AG09309 (cell line): ENCODE measurements at regions not wholly inside any gene's neighbourhood (a gene's known extent, or its start where the extent isn't known, plus 50 kb on each side); places are given as distances from the start of the nearest gene placed in this dataset.

Experiments used
- DNase-seq: peaks from one replicate; pipeline ENCODE4 v3.0.0-alpha.2; 2010; ENCODE audit warnings: low read depth
- H3K4me3 ChIP-seq: 2 replicates; pipeline ENCODE4 v1.5.1; 2011; ENCODE audit warnings: mild to moderate bottlenecking, low read depth, low read length, moderate library complexity; ENCODE audit not compliant: control insufficient read depth
- TF ChIP-seq, protein P1 (sequence below): IDR thresholded peaks from 2 replicates; pipeline ENCODE4 v1.5.1; 2011; ENCODE audit warnings: mild to moderate bottlenecking, low read depth, low read length, inconsistent platforms; ENCODE audit not compliant: insufficient read depth, control insufficient read depth; ENCODE audit errors: missing control alignments

- no peak overlapping the region for H3K4me3 ChIP-seq
- TF ChIP-seq, protein P1, sequence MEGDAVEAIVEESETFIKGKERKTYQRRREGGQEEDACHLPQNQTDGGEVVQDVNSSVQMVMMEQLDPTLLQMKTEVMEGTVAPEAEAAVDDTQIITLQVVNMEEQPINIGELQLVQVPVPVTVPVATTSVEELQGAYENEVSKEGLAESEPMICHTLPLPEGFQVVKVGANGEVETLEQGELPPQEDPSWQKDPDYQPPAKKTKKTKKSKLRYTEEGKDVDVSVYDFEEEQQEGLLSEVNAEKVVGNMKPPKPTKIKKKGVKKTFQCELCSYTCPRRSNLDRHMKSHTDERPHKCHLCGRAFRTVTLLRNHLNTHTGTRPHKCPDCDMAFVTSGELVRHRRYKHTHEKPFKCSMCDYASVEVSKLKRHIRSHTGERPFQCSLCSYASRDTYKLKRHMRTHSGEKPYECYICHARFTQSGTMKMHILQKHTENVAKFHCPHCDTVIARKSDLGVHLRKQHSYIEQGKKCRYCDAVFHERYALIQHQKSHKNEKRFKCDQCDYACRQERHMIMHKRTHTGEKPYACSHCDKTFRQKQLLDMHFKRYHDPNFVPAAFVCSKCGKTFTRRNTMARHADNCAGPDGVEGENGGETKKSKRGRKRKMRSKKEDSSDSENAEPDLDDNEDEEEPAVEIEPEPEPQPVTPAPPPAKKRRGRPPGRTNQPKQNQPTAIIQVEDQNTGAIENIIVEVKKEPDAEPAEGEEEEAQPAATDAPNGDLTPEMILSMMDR: no peak
- DNase-seq: no peak
Measured at GRCh38 chr4:171676555-171677215, 136.5 kb upstream of the GALNTL6 start.

DNA sequence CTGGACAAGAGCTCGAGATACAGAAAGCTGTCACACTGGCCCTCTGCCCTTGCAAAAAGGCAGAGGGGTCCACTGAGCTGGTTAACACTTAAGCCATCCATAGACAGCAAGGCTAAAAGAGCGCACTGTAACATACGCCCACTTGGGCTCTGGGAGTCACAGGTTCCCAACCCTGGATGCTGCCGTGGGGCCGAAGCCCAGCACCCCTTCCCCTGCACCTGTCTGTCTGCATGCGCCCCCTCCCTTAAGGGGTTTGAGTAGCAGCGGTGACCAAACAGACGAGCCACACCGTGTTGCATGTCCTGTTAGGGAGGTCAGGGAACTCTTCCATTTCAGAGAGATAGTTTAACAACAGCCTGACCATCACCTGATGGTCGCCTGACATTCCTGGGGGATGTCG, 138.4 kb upstream of the GALNTL6 start:
- TF ChIP-seq, protein P1: no peak
- H3K4me3 ChIP-seq: no peak overlapping the region
- DNase-seq: no peak

- H3K4me3 ChIP-seq: no peak overlapping the region
- TF ChIP-seq, protein P1: no peak
- no peak for DNase-seq
Measured at GRCh38 chr4:171668403-171668802, 144.8 kb upstream of the GALNTL6 start.

GRCh38 chr4:171667906-171668305, 145.3 kb upstream of the GALNTL6 start:
- H3K4me3 ChIP-seq: no peak overlapping the region
- no peak for DNase-seq
- TF ChIP-seq, protein P1: no peak

- TF ChIP-seq, protein P1: no peak
- no peak overlapping the region for H3K4me3 ChIP-seq
- no peak for DNase-seq
Measured at GRCh38 chr4:171651071-171651470, 162.1 kb upstream of the GALNTL6 start.

DNA sequence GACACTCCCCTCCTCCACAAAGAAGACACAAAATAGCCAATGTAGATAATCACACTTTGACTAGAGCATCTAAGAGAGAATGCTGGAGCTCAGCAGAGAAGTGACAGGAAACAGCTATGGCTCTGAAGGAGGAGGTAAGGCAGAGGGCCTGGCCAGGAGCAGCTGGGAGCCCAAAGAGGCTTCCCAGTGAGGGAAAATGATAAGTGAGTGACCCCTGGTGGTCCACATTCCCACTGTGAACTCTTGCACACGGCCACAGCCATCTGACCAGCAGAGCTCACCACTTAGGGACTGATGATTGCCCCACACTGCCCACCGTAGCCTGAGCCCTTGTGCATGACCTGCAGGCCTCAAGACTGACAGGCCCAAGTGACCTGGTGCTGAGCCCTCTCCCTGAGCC, 162.7 kb upstream of the GALNTL6 start:
- DNase-seq: no peak
- H3K4me3 ChIP-seq: no peak overlapping the region
- TF ChIP-seq, protein P1: no peak
